ENCODE measurements at regions not wholly inside any gene's neighbourhood (a gene's known extent, or its start where the extent isn't known, plus 50 kb on each side); places are given as distances from the start of the nearest gene placed in this dataset.

GRCh38 chr16:56019274-56019673 lies 144.1 kb upstream of the CES5A start:
- Histone ChIP-seq H3K36me3 (ENCODE audit: control insufficient read depth, insufficient read depth, low read length) (no peaks in the 10 kb centered on the region), H3K4me3 (ENCODE audit: low read depth, low read length) (no peak overlapping the region), H3K27me3 (ENCODE audit: control insufficient read depth, insufficient read depth, low read length) (no peaks in the 10 kb centered on the region)
- CTCF ChIA-PET: no interaction called here
- DNase-seq (ENCODE audit: low read depth): no peak
- POLR2A ChIA-PET: no interaction called here
- TF ChIP-seq, protein P1, sequence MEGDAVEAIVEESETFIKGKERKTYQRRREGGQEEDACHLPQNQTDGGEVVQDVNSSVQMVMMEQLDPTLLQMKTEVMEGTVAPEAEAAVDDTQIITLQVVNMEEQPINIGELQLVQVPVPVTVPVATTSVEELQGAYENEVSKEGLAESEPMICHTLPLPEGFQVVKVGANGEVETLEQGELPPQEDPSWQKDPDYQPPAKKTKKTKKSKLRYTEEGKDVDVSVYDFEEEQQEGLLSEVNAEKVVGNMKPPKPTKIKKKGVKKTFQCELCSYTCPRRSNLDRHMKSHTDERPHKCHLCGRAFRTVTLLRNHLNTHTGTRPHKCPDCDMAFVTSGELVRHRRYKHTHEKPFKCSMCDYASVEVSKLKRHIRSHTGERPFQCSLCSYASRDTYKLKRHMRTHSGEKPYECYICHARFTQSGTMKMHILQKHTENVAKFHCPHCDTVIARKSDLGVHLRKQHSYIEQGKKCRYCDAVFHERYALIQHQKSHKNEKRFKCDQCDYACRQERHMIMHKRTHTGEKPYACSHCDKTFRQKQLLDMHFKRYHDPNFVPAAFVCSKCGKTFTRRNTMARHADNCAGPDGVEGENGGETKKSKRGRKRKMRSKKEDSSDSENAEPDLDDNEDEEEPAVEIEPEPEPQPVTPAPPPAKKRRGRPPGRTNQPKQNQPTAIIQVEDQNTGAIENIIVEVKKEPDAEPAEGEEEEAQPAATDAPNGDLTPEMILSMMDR (IDR thresholded peaks at IDR 0.05; ENCODE audit: insufficient read depth, low read depth, low read length): no peak

- ChIA-PET POLR2A (no interaction called here), CTCF (no interaction called here)
- no peak for DNase-seq (ENCODE audit: low read depth)
Measured at GRCh38 chr16:56013962-56014552, 138.9 kb upstream of the CES5A start.

GRCh38 chr16:56012482-56012811 lies 137.3 kb upstream of the CES5A start:
- TF ChIP-seq, protein P1 (IDR thresholded peaks at IDR 0.05; ENCODE audit: insufficient read depth, low read depth, low read length): no peak
- Histone ChIP-seq H3K27me3 (ENCODE audit: control insufficient read depth, insufficient read depth, low read length) (no peaks in the 10 kb centered on the region), H3K36me3 (ENCODE audit: control insufficient read depth, insufficient read depth, low read length) (no peaks in the 10 kb centered on the region), H3K4me3 (ENCODE audit: low read depth, low read length) (no peak overlapping the region)
- DNase-seq (ENCODE audit: low read depth): no peak
- CTCF ChIA-PET: no interaction called here
- POLR2A ChIA-PET: no interaction called here

More at GRCh38 chr16:56013962-56014552, 138.9 kb upstream of the CES5A start:
- Histone ChIP-seq H3K36me3 (ENCODE audit: control insufficient read depth, insufficient read depth, low read length) (no peaks in the 10 kb centered on the region), H3K27me3 (ENCODE audit: control insufficient read depth, insufficient read depth, low read length) (no peaks in the 10 kb centered on the region), H3K4me3 (ENCODE audit: low read depth, low read length) (no peak overlapping the region)
- TF ChIP-seq, protein P1 (IDR thresholded peaks at IDR 0.05; ENCODE audit: insufficient read depth, low read depth, low read length): no peak

DNA sequence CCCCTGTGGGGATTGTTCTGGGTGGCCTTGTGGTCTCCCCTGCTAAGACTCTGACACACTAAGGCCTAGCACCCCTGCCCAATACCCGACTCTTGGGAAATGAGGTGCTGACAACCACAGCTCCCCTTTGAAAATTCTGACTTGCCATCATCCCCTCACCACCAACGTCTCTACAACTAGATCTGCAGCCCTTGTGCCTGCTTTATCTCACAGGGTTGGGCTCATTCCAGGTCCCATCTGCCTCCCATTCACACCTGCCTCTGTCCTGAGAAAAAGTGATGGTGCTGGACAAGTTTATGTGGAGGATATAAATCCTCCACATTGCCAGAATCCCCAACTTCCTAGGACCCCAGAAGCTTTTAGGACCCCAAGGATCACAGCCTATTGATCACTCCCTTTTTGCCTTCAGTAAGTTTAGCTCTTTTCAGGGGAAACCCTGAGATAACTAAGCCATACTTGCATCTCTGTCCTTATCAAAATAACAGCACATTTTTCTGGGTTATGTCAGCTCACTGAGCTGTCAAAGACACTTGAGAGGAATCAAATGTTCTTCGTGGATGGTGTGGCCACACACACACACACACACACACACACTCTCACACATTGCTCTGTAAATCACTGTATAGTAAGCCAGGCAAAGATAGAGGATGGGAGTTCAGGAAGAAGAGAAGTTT lies 136.8 kb upstream of the CES5A start:
- CTCF ChIA-PET: no interaction called here
- no peaks in the 10 kb centered on the region for H3K36me3 ChIP-seq (ENCODE audit: control insufficient read depth, insufficient read depth, low read length)
- TF ChIP-seq, protein P1 (IDR thresholded peaks at IDR 0.05; ENCODE audit: insufficient read depth, low read depth, low read length): no peak
- POLR2A ChIA-PET: no interaction called here
- H3K4me3 ChIP-seq (ENCODE audit: low read depth, low read length): no peak overlapping the region
- DNase-seq (ENCODE audit: low read depth): no peak
- H3K27me3 ChIP-seq (ENCODE audit: control insufficient read depth, insufficient read depth, low read length): no peaks in the 10 kb centered on the region

GRCh38 chr16:56005958-56006357 lies 130.8 kb upstream of the CES5A start:
- Histone ChIP-seq H3K27me3 (ENCODE audit: control insufficient read depth, insufficient read depth, low read length) (no peaks in the 10 kb centered on the region), H3K36me3 (ENCODE audit: control insufficient read depth, insufficient read depth, low read length) (no peaks in the 10 kb centered on the region), H3K4me3 (ENCODE audit: low read depth, low read length) (no peak overlapping the region)
- ChIA-PET CTCF (no interaction called here), POLR2A (no interaction called here)
- TF ChIP-seq, protein P1 (IDR thresholded peaks at IDR 0.05; ENCODE audit: insufficient read depth, low read depth, low read length): no peak
- DNase-seq (ENCODE audit: low read depth): no peak

Measured in BJ (cell line).